CD4-positive, alpha-beta memory T cell (primary cell): ENCODE measurements at regions not wholly inside any gene's neighbourhood (a gene's known extent, or its start where the extent isn't known, plus 50 kb on each side); places are given as distances from the start of the nearest gene placed in this dataset.

Experiments
- CTCF ChIA-PET: fragments of 350-600 bp; sonication (Branson Sonifier 250); formaldehyde crosslinking; loops from one replicate; lab custom pipeline; 2021; ENCODE audit warnings: inconsistent platforms; ENCODE audit not compliant: partially characterized antibody; lab: Charles Lee
- POLR2A ChIA-PET: fragments of 350-600 bp; sonication (Branson Sonifier 250); formaldehyde crosslinking; loops from one replicate; lab custom pipeline; 2021; ENCODE audit not compliant: partially characterized antibody; lab: Charles Lee
- DNase-seq, 5 donors: peaks; one replicate each; pipeline versions ENCODE4 v3.0.0 to v3.0.0-alpha.2; 2020 to 2022; ENCODE audit warnings: mixed read lengths in 1 of 5
- H3K27ac ChIP-seq: one replicate; pipeline ENCODE4 v1.7.0; 2013; ENCODE audit warnings: low read depth, low read length
- H3K27me3 ChIP-seq: 2 replicates; pipeline ENCODE4 v1.7.0; 2013; ENCODE audit warnings: mild to moderate bottlenecking, low read length, moderate library complexity; ENCODE audit not compliant: insufficient read depth
- H3K36me3 ChIP-seq: 2 replicates; pipeline ENCODE4 v1.7.0; 2013; ENCODE audit warnings: mild to moderate bottlenecking, low read length, moderate library complexity; ENCODE audit not compliant: insufficient read depth
- H3K4me1 ChIP-seq: 2 replicates; pipeline ENCODE4 v1.7.0; 2013; ENCODE audit warnings: mild to moderate bottlenecking, low read length, moderate library complexity; ENCODE audit not compliant: insufficient read depth
- H3K4me3 ChIP-seq, 2 donors: one replicate each; pipeline ENCODE4 v1.7.0; 2013; ENCODE audit warnings: low read length in 2 of 2, mild to moderate bottlenecking in 1 of 2
- H3K9me3 ChIP-seq, 2 donors: one replicate each; pipeline ENCODE4 v1.7.0; 2013; ENCODE audit warnings: low read length in 2 of 2, control low read depth in 1 of 2; ENCODE audit not compliant: control insufficient read depth in 1 of 2
- H3K27ac Mint-ChIP-seq, 7 donors: one replicate each; pipeline ENCODE4 v1.8.0; 2020 to 2021; ENCODE audit warnings: mixed read lengths in 7 of 7, mild to moderate bottlenecking in 6 of 7, inconsistent platforms in 3 of 7, moderate library complexity in 3 of 7
- H3K27me3 Mint-ChIP-seq, 2 donors: one replicate each; pipeline ENCODE4 v1.8.0; 2020 to 2021; ENCODE audit warnings: mixed read lengths in 2 of 2
- H3K36me3 Mint-ChIP-seq, 2 donors: one replicate each; pipeline ENCODE4 v1.8.0; 2020 to 2021; ENCODE audit warnings: mixed read lengths in 2 of 2, inconsistent platforms in 1 of 2, mild to moderate bottlenecking in 1 of 2
- H3K4me1 Mint-ChIP-seq, 4 donors: one replicate each; pipeline ENCODE4 v1.8.0; 2020 to 2021; ENCODE audit warnings: mixed read lengths in 4 of 4, mild to moderate bottlenecking in 1 of 4
- H3K4me3 Mint-ChIP-seq, 8 donors: one replicate each; pipeline ENCODE4 v1.8.0; 2020 to 2021; ENCODE audit warnings: mixed read lengths in 8 of 8, mild to moderate bottlenecking in 7 of 8, moderate library complexity in 6 of 8, inconsistent platforms in 3 of 8
- H3K9me3 Mint-ChIP-seq, 8 donors: one replicate each; pipeline ENCODE4 v1.8.0; 2020 to 2021; ENCODE audit warnings: mixed read lengths in 8 of 8, mild to moderate bottlenecking in 5 of 8, inconsistent platforms in 3 of 8, moderate library complexity in 1 of 8
- intact Hi-C: fragments of 100-400 bp; cut with micrococcal nuclease; formaldehyde crosslinking; loops from one replicate; pipeline ENCODE4 v1.15.1; 2023

DNA sequence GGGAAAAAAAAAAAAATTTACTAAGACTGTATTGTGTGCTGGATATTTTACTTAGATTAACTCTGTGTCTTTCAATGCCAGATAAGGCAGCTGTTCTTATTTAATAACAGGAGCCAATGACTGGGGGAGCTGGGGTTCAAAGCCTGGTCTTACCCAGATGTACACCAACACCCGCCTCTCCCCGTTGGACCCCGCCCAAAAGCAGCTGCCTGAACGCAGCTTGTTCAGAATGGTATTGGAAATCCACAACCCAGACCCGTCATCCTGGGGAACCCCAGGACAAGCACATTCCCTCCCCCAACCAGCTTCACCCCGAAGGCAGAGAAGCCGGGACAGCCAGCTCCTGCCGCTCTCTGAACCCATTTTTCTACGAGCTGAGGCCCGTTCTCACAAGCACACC is 113.6 kb upstream of the TMPRSS2 start:
- Histone ChIP-seq H3K4me1 (no peaks in the 10 kb centered on the region), H3K27me3 (no peaks in the 10 kb centered on the region), H3K9me3 (no peaks in the 10 kb centered on the region), H3K27ac (no peak overlapping the region), H3K4me3 (no peak overlapping the region), H3K36me3 (no peaks in the 10 kb centered on the region)
- intact Hi-C loops, result no loop called here
- H3K4me3 Mint-ChIP-seq, result no peak overlapping the region
- ChIA-PET POLR2A (no interaction called here), CTCF (no interaction called here)
- peaks cover 0 to 2% (median 0%) of the 10 kb centered on the region in 8 donors for H3K9me3 Mint-ChIP-seq
- H3K27me3 Mint-ChIP-seq, result peaks cover 16 to 36% of the 10 kb centered on the region in 2 donors
- no peaks in the 10 kb centered on the region for H3K4me1 Mint-ChIP-seq
- no peak for DNase-seq
- no peaks in the 10 kb centered on the region for H3K36me3 Mint-ChIP-seq
- H3K27ac Mint-ChIP-seq, result no peak overlapping the region

DNA sequence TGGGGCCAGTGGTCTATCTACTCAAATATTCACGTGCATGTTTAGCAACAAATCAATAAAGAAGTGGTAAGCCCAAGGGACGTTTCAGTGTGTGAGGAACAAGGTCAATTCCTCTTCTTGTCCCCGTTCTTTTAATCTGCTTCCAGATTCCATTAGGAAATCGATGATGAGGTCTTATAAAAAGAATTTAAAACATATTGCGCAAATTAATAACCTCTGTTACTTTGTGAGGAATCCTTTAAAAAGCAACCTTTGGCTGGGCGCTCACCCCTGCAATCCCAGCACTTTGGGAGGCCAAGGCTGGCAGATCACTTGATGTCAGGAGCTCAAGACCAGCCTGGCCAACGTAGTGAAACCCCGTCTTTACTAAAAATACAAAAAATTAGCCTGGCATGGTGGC is 113.0 kb upstream of the TMPRSS2 start:
- intact Hi-C loops, result no loop called here
- Histone ChIP-seq H3K36me3 (no peaks in the 10 kb centered on the region), H3K4me3 (no peak overlapping the region), H3K27ac (no peak overlapping the region), H3K4me1 (no peaks in the 10 kb centered on the region), H3K27me3 (no peaks in the 10 kb centered on the region), H3K9me3 (no peaks in the 10 kb centered on the region)
- H3K9me3 Mint-ChIP-seq, result peaks cover 0 to 2% (median 0%) of the 10 kb centered on the region in 8 donors
- no peak overlapping the region for H3K4me3 Mint-ChIP-seq
- H3K27ac Mint-ChIP-seq, result no peak overlapping the region
- ChIA-PET CTCF (no interaction called here), POLR2A (no interaction called here)
- H3K27me3 Mint-ChIP-seq, result peaks cover 16 to 33% of the 10 kb centered on the region in 2 donors
- no peak for DNase-seq
- H3K36me3 Mint-ChIP-seq, result no peaks in the 10 kb centered on the region
- H3K4me1 Mint-ChIP-seq, result no peaks in the 10 kb centered on the region

DNA sequence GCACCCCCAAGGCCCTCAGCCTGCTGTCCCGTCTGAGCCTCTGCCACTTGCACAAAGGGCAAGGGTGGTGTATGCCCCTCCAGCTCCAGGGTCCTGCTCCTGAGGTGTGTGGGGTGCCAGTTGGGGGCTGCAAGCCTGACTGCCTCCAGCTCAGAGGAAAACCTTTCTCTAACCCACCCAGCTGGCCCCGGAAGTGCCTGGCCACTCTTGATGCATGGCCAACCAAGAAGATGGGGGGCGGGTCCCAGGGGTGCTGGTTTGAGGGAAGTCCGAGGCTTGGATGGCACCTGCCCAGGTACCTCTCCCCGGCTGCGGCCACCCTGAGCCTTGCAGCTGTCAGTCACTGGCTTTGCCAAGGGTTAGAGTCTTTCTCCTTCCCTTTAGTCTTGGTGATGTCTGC is 112.6 kb upstream of the TMPRSS2 start:
- H3K27me3 ChIP-seq, result no peaks in the 10 kb centered on the region
- Mint-ChIP-seq H3K4me3 (no peak overlapping the region), H3K9me3 (peaks cover 0 to 2% (median 0%) of the 10 kb centered on the region in 8 donors), H3K4me1 (no peaks in the 10 kb centered on the region), H3K27ac (no peak overlapping the region), H3K27me3 (peaks cover 14 to 29% of the 10 kb centered on the region in 2 donors), H3K36me3 (no peaks in the 10 kb centered on the region)
- H3K27ac ChIP-seq, result no peak overlapping the region
- ChIA-PET POLR2A (no interaction called here), CTCF (no interaction called here)
- no peak for DNase-seq
- H3K4me3 ChIP-seq, result no peak overlapping the region
- no peaks in the 10 kb centered on the region for H3K9me3 ChIP-seq
- no peaks in the 10 kb centered on the region for H3K4me1 ChIP-seq
- H3K36me3 ChIP-seq, result no peaks in the 10 kb centered on the region
- intact Hi-C loops, result no loop called here

DNA sequence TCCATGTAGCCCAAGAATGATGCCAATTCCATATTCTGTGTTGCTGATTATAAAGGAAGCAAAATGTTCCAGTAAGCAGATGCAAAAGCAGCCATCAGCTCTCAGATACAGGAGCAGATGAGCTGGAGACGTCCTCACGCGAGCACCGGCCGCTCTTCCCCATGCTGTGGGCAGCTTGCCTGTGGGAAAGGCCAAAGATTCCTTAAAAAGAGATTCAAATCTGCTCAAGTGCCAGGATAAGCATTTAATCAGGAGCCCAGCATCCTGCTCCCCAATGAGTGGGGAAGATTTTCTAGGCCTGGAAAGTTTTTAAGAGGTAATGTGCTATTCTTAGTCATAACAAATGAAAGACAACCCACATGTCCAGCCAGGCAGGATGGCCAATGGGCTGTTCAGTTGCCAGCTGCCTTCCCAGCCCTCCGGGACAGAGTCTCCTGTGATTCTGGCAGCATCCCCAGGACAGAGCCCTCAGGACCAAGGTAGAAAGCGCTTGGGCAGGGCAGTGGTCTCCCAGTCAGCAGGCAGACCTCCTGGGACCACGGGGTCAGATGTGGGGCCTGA is 108.2 kb upstream of the TMPRSS2 start:
- H3K27ac Mint-ChIP-seq, result no peak overlapping the region
- CTCF ChIA-PET, result no interaction called here
- H3K9me3 ChIP-seq, result no peaks in the 10 kb centered on the region

DNA sequence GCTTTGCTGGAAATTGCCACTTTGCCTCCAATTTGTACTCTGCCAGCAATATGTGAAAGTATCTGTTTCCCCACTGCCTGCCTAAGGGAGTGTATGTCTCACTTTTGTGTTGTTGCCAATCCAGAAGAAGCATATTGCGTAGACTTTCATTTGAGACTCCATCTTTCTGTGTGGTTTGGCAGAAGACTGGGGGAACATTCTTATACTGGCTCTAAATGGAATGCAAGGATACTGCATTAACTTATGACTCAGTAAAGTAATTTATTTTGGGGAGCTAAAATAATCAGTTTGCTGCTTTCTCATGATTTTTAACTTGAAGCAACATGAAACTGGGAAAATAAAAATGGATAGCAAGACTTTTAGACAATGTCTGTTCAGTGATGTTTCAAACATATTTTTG is 107.7 kb upstream of the TMPRSS2 start:
- intact Hi-C loops, result no loop called here
- ChIA-PET POLR2A (no interaction called here), CTCF (no interaction called here)
- Histone ChIP-seq H3K36me3 (no peaks in the 10 kb centered on the region), H3K9me3 (no peaks in the 10 kb centered on the region), H3K4me1 (no peaks in the 10 kb centered on the region), H3K4me3 (no peak overlapping the region), H3K27ac (no peak overlapping the region), H3K27me3 (no peaks in the 10 kb centered on the region)
- Mint-ChIP-seq H3K4me3 (no peak overlapping the region), H3K27me3 (peaks cover 12 to 23% of the 10 kb centered on the region in 2 donors), H3K4me1 (no peaks in the 10 kb centered on the region), H3K36me3 (no peaks in the 10 kb centered on the region), H3K27ac (no peak overlapping the region), H3K9me3 (no peaks in the 10 kb centered on the region)
- no peak for DNase-seq

More for the DNA sequence above, 108.2 kb upstream of the TMPRSS2 start:
- Histone ChIP-seq H3K36me3 (no peaks in the 10 kb centered on the region), H3K27me3 (no peaks in the 10 kb centered on the region), H3K27ac (no peak overlapping the region), H3K4me3 (no peak overlapping the region), H3K4me1 (no peaks in the 10 kb centered on the region)
- Mint-ChIP-seq H3K4me1 (no peaks in the 10 kb centered on the region), H3K27me3 (peaks cover 13 to 25% of the 10 kb centered on the region in 2 donors), H3K4me3 (no peak overlapping the region), H3K9me3 (no peaks in the 10 kb centered on the region), H3K36me3 (no peaks in the 10 kb centered on the region)
- intact Hi-C loops, result no loop called here
- DNase-seq, result no peak
- POLR2A ChIA-PET, result no interaction called here

DNA sequence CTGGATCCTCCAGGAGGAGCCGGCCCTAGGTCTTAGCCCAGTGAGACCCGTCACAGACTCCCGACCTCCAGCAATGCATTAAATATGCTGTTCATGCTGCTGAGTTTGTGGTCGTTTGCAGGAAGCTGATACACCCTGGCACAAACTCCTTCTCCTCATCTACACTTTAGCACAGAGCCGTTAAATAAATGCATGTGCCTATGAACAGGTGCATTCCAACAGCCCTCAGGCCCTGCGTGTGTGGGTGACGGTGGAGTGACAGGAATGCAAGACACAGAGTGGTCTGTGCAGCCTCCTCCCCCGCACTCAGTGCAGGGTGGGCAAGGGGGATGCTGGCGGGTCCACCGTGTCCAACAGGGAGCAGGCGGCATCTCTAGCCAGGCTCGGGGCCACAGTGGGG is 106.6 kb upstream of the TMPRSS2 start:
- Histone ChIP-seq H3K27me3 (no peaks in the 10 kb centered on the region), H3K36me3 (no peaks in the 10 kb centered on the region), H3K9me3 (no peaks in the 10 kb centered on the region), H3K4me3 (no peak overlapping the region), H3K27ac (no peak overlapping the region), H3K4me1 (no peaks in the 10 kb centered on the region)
- H3K4me1 Mint-ChIP-seq, result no peaks in the 10 kb centered on the region
- H3K27me3 Mint-ChIP-seq, result peaks cover 12 to 27% of the 10 kb centered on the region in 2 donors
- no peaks in the 10 kb centered on the region for H3K9me3 Mint-ChIP-seq
- DNase-seq, result no peak
- H3K36me3 Mint-ChIP-seq, result no peaks in the 10 kb centered on the region
- CTCF ChIA-PET, result no interaction called here
- no peak overlapping the region for H3K4me3 Mint-ChIP-seq
- H3K27ac Mint-ChIP-seq, result no peak overlapping the region
- POLR2A ChIA-PET, result no interaction called here
- intact Hi-C loops, result no loop called here

DNA sequence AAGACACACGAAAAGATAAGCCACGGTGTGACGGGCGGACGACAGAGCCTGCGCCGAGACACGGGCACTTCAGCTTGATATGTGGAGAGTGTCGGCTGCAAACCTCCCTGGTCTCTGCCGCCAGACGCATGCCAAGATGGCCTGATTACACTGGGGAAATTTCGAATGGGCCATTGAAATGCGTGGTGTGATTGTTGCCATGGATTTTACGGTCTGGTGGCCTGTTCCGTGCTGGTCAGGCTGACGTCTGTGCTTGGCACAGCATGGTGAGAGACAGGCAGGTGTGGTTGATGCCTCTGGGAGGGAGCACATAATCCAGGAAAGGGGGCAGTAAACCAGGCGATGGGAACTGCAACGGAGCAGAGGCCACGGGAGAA is 105.6 kb upstream of the TMPRSS2 start:
- H3K4me1 ChIP-seq, result no peaks in the 10 kb centered on the region
- H3K4me3 ChIP-seq, result no peak overlapping the region
- no peaks in the 10 kb centered on the region for H3K27me3 ChIP-seq
- Mint-ChIP-seq H3K36me3 (no peaks in the 10 kb centered on the region), H3K27ac (no peak overlapping the region), H3K9me3 (no peaks in the 10 kb centered on the region), H3K27me3 (peaks cover 15 to 31% of the 10 kb centered on the region in 2 donors), H3K4me3 (no peak overlapping the region), H3K4me1 (no peaks in the 10 kb centered on the region)
- no peak overlapping the region for H3K27ac ChIP-seq
- POLR2A ChIA-PET, result no interaction called here
- CTCF ChIA-PET, result interaction anchor here (1.2 kb wide), 1 partner anchor 495 kb away, joined by 3 read pairs; no protein-coding TSS in a partner anchor
- H3K9me3 ChIP-seq, result no peaks in the 10 kb centered on the region
- intact Hi-C loops, result no loop called here
- no peak for DNase-seq
- H3K36me3 ChIP-seq, result no peaks in the 10 kb centered on the region
